ENCODE measurements at regions not wholly inside any gene's neighbourhood (a gene's known extent, or its start where the extent isn't known, plus 50 kb on each side); places are given as distances from the start of the nearest gene placed in this dataset.

GRCh38 chr3:117304681-117305080 is 595.1 kb downstream of the TUSC7 start:
- no peaks in the 10 kb centered on the region for H3K79me2 ChIP-seq
- no peaks in the 10 kb centered on the region for H3K4me1 ChIP-seq
- no peak for TF ChIP-seq CTCF (IDR thresholded peaks at IDR 0.05)
- no peak overlapping the region for H3K9ac ChIP-seq
- no peak overlapping the region for H3K4me3 ChIP-seq (ENCODE audit: low read depth, low read length)
- no peaks in the 10 kb centered on the region for H3K9me3 ChIP-seq (ENCODE audit: control insufficient read depth, low read length)
- no peaks in the 10 kb centered on the region for H3K36me3 ChIP-seq (ENCODE audit: control insufficient read depth, insufficient read depth, low read length)
- no peak overlapping the region for H3K27ac ChIP-seq
- H3K27me3 ChIP-seq (ENCODE audit: control insufficient read depth, insufficient read depth, low read length) = no peaks in the 10 kb centered on the region
- no peak overlapping the region for H3K4me2 ChIP-seq (ENCODE audit: low read length)
- no peak overlapping the region for H2AFZ ChIP-seq

- TF ChIP-seq CTCF (IDR thresholded peaks at IDR 0.05) = no peak
Observed at GRCh38 chr3:117305681-117306080, 596.1 kb downstream of the TUSC7 start.

GRCh38 chr3:117306299-117306698 is 596.7 kb downstream of the TUSC7 start:
- Histone ChIP-seq H3K27ac (no peak overlapping the region), H3K4me2 (ENCODE audit: low read length) (no peak overlapping the region)
- TF ChIP-seq CTCF (IDR thresholded peaks at IDR 0.05) = no peak

More at GRCh38 chr3:117305681-117306080, 596.1 kb downstream of the TUSC7 start:
- Histone ChIP-seq H2AFZ (no peak overlapping the region), H3K4me3 (ENCODE audit: low read depth, low read length) (no peak overlapping the region), H3K79me2 (no peaks in the 10 kb centered on the region), H3K9ac (no peak overlapping the region), H3K9me3 (ENCODE audit: control insufficient read depth, low read length) (no peaks in the 10 kb centered on the region), H3K36me3 (ENCODE audit: control insufficient read depth, insufficient read depth, low read length) (no peaks in the 10 kb centered on the region), H3K27ac (no peak overlapping the region), H3K4me2 (ENCODE audit: low read length) (no peak overlapping the region), H3K4me1 (no peaks in the 10 kb centered on the region), H3K27me3 (ENCODE audit: control insufficient read depth, insufficient read depth, low read length) (no peaks in the 10 kb centered on the region)

GRCh38 chr3:117308353-117308752 is 598.8 kb downstream of the TUSC7 start:
- no peak overlapping the region for H3K4me2 ChIP-seq (ENCODE audit: low read length)
- no peaks in the 10 kb centered on the region for H3K27me3 ChIP-seq (ENCODE audit: control insufficient read depth, insufficient read depth, low read length)
- no peak overlapping the region for H3K4me3 ChIP-seq (ENCODE audit: low read depth, low read length)
- TF ChIP-seq CTCF (IDR thresholded peaks at IDR 0.05) = no peak
- no peak overlapping the region for H3K27ac ChIP-seq
- no peaks in the 10 kb centered on the region for H3K79me2 ChIP-seq
- no peak overlapping the region for H2AFZ ChIP-seq
- H3K9ac ChIP-seq = no peak overlapping the region
- no peaks in the 10 kb centered on the region for H3K4me1 ChIP-seq
- no peaks in the 10 kb centered on the region for H3K36me3 ChIP-seq (ENCODE audit: control insufficient read depth, insufficient read depth, low read length)
- H3K9me3 ChIP-seq (ENCODE audit: control insufficient read depth, low read length) = no peaks in the 10 kb centered on the region

More at GRCh38 chr3:117306299-117306698, 596.7 kb downstream of the TUSC7 start:
- Histone ChIP-seq H2AFZ (no peak overlapping the region), H3K4me1 (no peaks in the 10 kb centered on the region), H3K9me3 (ENCODE audit: control insufficient read depth, low read length) (no peaks in the 10 kb centered on the region), H3K9ac (no peak overlapping the region), H3K4me3 (ENCODE audit: low read depth, low read length) (no peak overlapping the region), H3K36me3 (ENCODE audit: control insufficient read depth, insufficient read depth, low read length) (no peaks in the 10 kb centered on the region), H3K27me3 (ENCODE audit: control insufficient read depth, insufficient read depth, low read length) (no peaks in the 10 kb centered on the region), H3K79me2 (no peaks in the 10 kb centered on the region)

- Histone ChIP-seq H3K9me3 (ENCODE audit: control insufficient read depth, low read length) (no peaks in the 10 kb centered on the region), H3K27ac (no peak overlapping the region), H3K27me3 (ENCODE audit: control insufficient read depth, insufficient read depth, low read length) (no peaks in the 10 kb centered on the region), H2AFZ (no peak overlapping the region), H3K4me2 (ENCODE audit: low read length) (no peak overlapping the region), H3K9ac (no peak overlapping the region), H3K79me2 (no peaks in the 10 kb centered on the region), H3K4me1 (no peaks in the 10 kb centered on the region), H3K36me3 (ENCODE audit: control insufficient read depth, insufficient read depth, low read length) (no peaks in the 10 kb centered on the region), H3K4me3 (ENCODE audit: low read depth, low read length) (no peak overlapping the region)
- TF ChIP-seq CTCF (IDR thresholded peaks at IDR 0.05) = no peak
Observed at GRCh38 chr3:117308756-117309155, 599.2 kb downstream of the TUSC7 start.

Data from parathyroid adenoma (tissue), 2 donors.